NT2/D1 (cell line): ENCODE measurements at regions not wholly inside any gene's neighbourhood (a gene's known extent, or its start where the extent isn't known, plus 50 kb on each side); places are given as distances from the start of the nearest gene placed in this dataset.

Source experiments
- SUZ12 ChIP-seq: IDR thresholded peaks from 2 replicates; pipeline ENCODE4 v1.6.1; 2011; ENCODE audit not compliant: insufficient read length, insufficient read depth; ENCODE audit errors: extremely low read depth
- ZNF274 ChIP-seq: IDR thresholded peaks from 2 replicates; pipeline ENCODE4 v1.6.1; 2011; ENCODE audit warnings: mild to moderate bottlenecking, low read depth, low read length

GRCh38 chr12:105801351-105801750 lies 337.4 kb downstream of the NUAK1 start:
- TF ChIP-seq ZNF274 (no peak), SUZ12 (no peak)
